ENCODE measurements at regions not wholly inside any gene's neighbourhood (a gene's known extent, or its start where the extent isn't known, plus 50 kb on each side); places are given as distances from the start of the nearest gene placed in this dataset.

- no peaks in the 10 kb centered on the region for H3K4me1 ChIP-seq (ENCODE audit: insufficient read depth, low read length)
- DNase-seq (peak; percentile 10), ATAC-seq (ENCODE audit: insufficient read depth, low read depth) (no peak)
- H2AFZ ChIP-seq (ENCODE audit: low read depth, low read length) = no peak overlapping the region
- TF ChIP-seq CTCF (IDR thresholded peaks at IDR 0.05; ENCODE audit: borderline replicate concordance, extremely low read depth, low read length, poor library complexity, severe bottlenecking) = no peak
- TF ChIP-seq EZH2 (IDR thresholded peaks at IDR 0.05; ENCODE audit: borderline replicate concordance, low read depth, low read length, severe bottlenecking) = no peak
- no peak overlapping the region for H3K4me3 ChIP-seq (ENCODE audit: low read depth in 1 of 2, low read length in 2 of 2)
- H3K27me3 ChIP-seq (ENCODE audit: insufficient read depth, low read length, poor library complexity) = no peaks in the 10 kb centered on the region
- H3K36me3 ChIP-seq (ENCODE audit: insufficient read depth, low read length) = no peaks in the 10 kb centered on the region
- H3K27ac ChIP-seq (ENCODE audit: low read length) = no peak overlapping the region
- H3K9me3 ChIP-seq (ENCODE audit: insufficient read depth, low read length, severe bottlenecking) = peaks cover 16% of the 10 kb centered on the region
- no peak overlapping the region for H3K4me2 ChIP-seq (ENCODE audit: insufficient read depth, low read length)
- H4K20me1 ChIP-seq (ENCODE audit: insufficient read depth, low read length) = no peaks in the 10 kb centered on the region
- H3K79me2 ChIP-seq (ENCODE audit: insufficient read depth, low read length) = no peaks in the 10 kb centered on the region
- H3K9ac ChIP-seq (ENCODE audit: low read depth, low read length) = no peak overlapping the region
These were observed 327.6 kb upstream of the MAOA start for GRCh38 chrX:43328358-43328946.

DNA sequence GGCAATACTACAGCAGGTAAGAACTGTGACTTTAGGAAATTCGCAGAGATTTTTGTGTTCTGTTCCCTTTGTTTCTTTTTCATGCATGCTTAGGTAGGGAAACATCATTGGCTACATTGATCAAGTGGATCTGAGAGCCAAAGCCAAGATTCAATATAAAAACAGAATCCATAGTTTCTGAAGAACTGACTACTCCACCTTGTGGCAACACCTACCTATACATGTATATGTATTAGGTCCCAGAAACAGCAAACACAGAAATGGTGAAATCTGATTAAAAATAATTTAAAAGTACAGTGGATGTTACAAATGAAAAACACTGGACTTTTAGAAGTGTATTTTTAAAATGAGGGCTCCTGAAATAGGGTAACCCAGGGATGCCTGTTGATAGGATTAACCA lies 322.6 kb upstream of the MAOA start:
- no peak for TF ChIP-seq EZH2 (IDR thresholded peaks at IDR 0.05; ENCODE audit: borderline replicate concordance, low read depth, low read length, severe bottlenecking)
- peak; percentile 29 for TF ChIP-seq CTCF (IDR thresholded peaks at IDR 0.05; ENCODE audit: borderline replicate concordance, extremely low read depth, low read length, poor library complexity, severe bottlenecking)
- peaks cover 5% of the 10 kb centered on the region for H3K9me3 ChIP-seq (ENCODE audit: insufficient read depth, low read length, severe bottlenecking)
- no peak overlapping the region for H3K9ac ChIP-seq (ENCODE audit: low read depth, low read length)
- no peak for ATAC-seq (ENCODE audit: insufficient read depth, low read depth)
- no peaks in the 10 kb centered on the region for H3K36me3 ChIP-seq (ENCODE audit: insufficient read depth, low read length)
- no peaks in the 10 kb centered on the region for H4K20me1 ChIP-seq (ENCODE audit: insufficient read depth, low read length)
- no peak overlapping the region for H2AFZ ChIP-seq (ENCODE audit: low read depth, low read length)
- DNase-seq = no peak
- H3K27me3 ChIP-seq (ENCODE audit: insufficient read depth, low read length, poor library complexity) = no peaks in the 10 kb centered on the region
- no peaks in the 10 kb centered on the region for H3K4me1 ChIP-seq (ENCODE audit: insufficient read depth, low read length)
- H3K79me2 ChIP-seq (ENCODE audit: insufficient read depth, low read length) = no peaks in the 10 kb centered on the region
- no peak overlapping the region for H3K4me2 ChIP-seq (ENCODE audit: insufficient read depth, low read length)
- H3K4me3 ChIP-seq (ENCODE audit: low read depth in 1 of 2, low read length in 2 of 2) = no peak overlapping the region
- H3K27ac ChIP-seq (ENCODE audit: low read length) = no peak overlapping the region

- no peak for DNase-seq
- Histone ChIP-seq H2AFZ (ENCODE audit: low read depth, low read length) (no peak overlapping the region), H3K9ac (ENCODE audit: low read depth, low read length) (no peak overlapping the region), H3K27ac (ENCODE audit: low read length) (no peak overlapping the region), H3K4me1 (ENCODE audit: insufficient read depth, low read length) (no peaks in the 10 kb centered on the region), H3K4me2 (ENCODE audit: insufficient read depth, low read length) (no peak overlapping the region), H3K9me3 (ENCODE audit: insufficient read depth, low read length, severe bottlenecking) (no peaks in the 10 kb centered on the region), H3K36me3 (ENCODE audit: insufficient read depth, low read length) (no peaks in the 10 kb centered on the region), H3K79me2 (ENCODE audit: insufficient read depth, low read length) (no peaks in the 10 kb centered on the region), H4K20me1 (ENCODE audit: insufficient read depth, low read length) (no peaks in the 10 kb centered on the region), H3K27me3 (ENCODE audit: insufficient read depth, low read length, poor library complexity) (no peaks in the 10 kb centered on the region), H3K4me3 (ENCODE audit: low read depth in 1 of 2, low read length in 2 of 2) (no peak overlapping the region)
- ATAC-seq (ENCODE audit: insufficient read depth, low read depth) = no peak
- TF ChIP-seq EZH2 (IDR thresholded peaks at IDR 0.05; ENCODE audit: borderline replicate concordance, low read depth, low read length, severe bottlenecking) (no peak), CTCF (IDR thresholded peaks at IDR 0.05; ENCODE audit: borderline replicate concordance, extremely low read depth, low read length, poor library complexity, severe bottlenecking) (no peak)
These were observed 310.9 kb upstream of the MAOA start for GRCh38 chrX:43345166-43345565.
